K562 (cell line): ENCODE measurements at regions not wholly inside any gene's neighbourhood (a gene's known extent, or its start where the extent isn't known, plus 50 kb on each side); places are given as distances from the start of the nearest gene placed in this dataset.

Experiments
- BHLHE40 ChIP-seq: IDR thresholded peaks from 2 replicates; pipeline ENCODE4 v1.6.1; 2011; ENCODE audit warnings: low read length, improper control_type of control experiment
- CBX8 ChIP-seq: fragments of 200-600 bp; sonication (generic); IDR thresholded peaks from 2 replicates; pipeline ENCODE4 v1.6.1; 2012; ENCODE audit warnings: borderline replicate concordance, mixed run types, low read depth, mild to moderate bottlenecking, moderate library complexity, mixed read lengths, low read length, control low read depth, inconsistent platforms; ENCODE audit not compliant: poor library complexity, severe bottlenecking; ENCODE audit errors: extremely low read depth
- CC2D1A ChIP-seq: fragments of 450-650 bp; IDR thresholded peaks from 2 replicates; pipeline ENCODE4 v1.6.1; 2017; ENCODE audit warnings: mild to moderate bottlenecking
- CTCF ChIP-seq, 3 experiments: IDR thresholded peaks in 2 of 3; conservative IDR thresholded peaks in 1 of 3; 2 replicates each; pipeline ENCODE4 v1.5.1; 2011 to 2012; ENCODE audit warnings: low read length in 3 of 3, mild to moderate bottlenecking in 3 of 3, control low read depth in 2 of 3, improper control_type of control experiment in 1 of 3, inconsistent platforms in 1 of 3, low read depth in 1 of 3, mixed read lengths in 1 of 3, moderate library complexity in 1 of 3; ENCODE audit not compliant: insufficient read depth in 2 of 3
- FOSL1 ChIP-seq: fragments of 200-800 bp; sonication (Bioruptor generic); conservative IDR thresholded peaks from 2 replicates; pipeline ENCODE4 v1.6.1; 2016; ENCODE audit warnings: missing genetic modification characterization, missing compliant biosample characterization
- MAX ChIP-seq: sonication (generic); formaldehyde crosslinking; IDR thresholded peaks from 2 replicates; pipeline ENCODE4 v1.9.0; 2022; ENCODE audit warnings: mild to moderate bottlenecking, missing genetic modification reagents
- POLR2H ChIP-seq: IDR thresholded peaks from 2 replicates; pipeline ENCODE4 v1.6.1; 2016; ENCODE audit warnings: missing genetic modification characterization, low read depth, mild to moderate bottlenecking, control low read depth, missing compliant biosample characterization, moderate library complexity
- PREB ChIP-seq: sonication (generic); formaldehyde crosslinking; IDR thresholded peaks from 2 replicates; pipeline ENCODE4 v1.8.1; 2023; ENCODE audit warnings: mild to moderate bottlenecking, missing genetic modification reagents
- RAD21 ChIP-seq, 2 experiments: fragments of 250-450 bp in 1 of 2; fragments of 450-650 bp in 1 of 2; sonication (Bioruptor Pico) in 1 of 2; formaldehyde crosslinking in 1 of 2; IDR thresholded peaks in 1 of 2; conservative IDR thresholded peaks in 1 of 2; 2 replicates each; pipeline versions ENCODE4 v1.4.0 to v1.8.0; 2020 to 2022; ENCODE audit warnings: mild to moderate bottlenecking in 2 of 2, moderate library complexity in 1 of 2
- RFX5 ChIP-seq: IDR thresholded peaks from 2 replicates; pipeline ENCODE4 v1.6.1; 2011; ENCODE audit warnings: low read depth, mild to moderate bottlenecking, improper control_type of control experiment, low read length
- TAF1 ChIP-seq: IDR thresholded peaks from 2 replicates; pipeline ENCODE4 v1.6.1; 2011; ENCODE audit warnings: mild to moderate bottlenecking, low read length, moderate library complexity; ENCODE audit not compliant: insufficient read depth, control insufficient read depth, severe bottlenecking; ENCODE audit errors: extremely low read depth
- TCF7L2 ChIP-seq: fragments of 150-350 bp; IDR thresholded peaks from 2 replicates; pipeline ENCODE4 v1.6.1; 2016; ENCODE audit warnings: low read depth, mild to moderate bottlenecking, low read length, moderate library complexity
- USF1 ChIP-seq: sonication (generic); formaldehyde crosslinking; IDR thresholded peaks from 2 replicates; pipeline ENCODE4 v1.9.0; 2022; ENCODE audit warnings: mild to moderate bottlenecking, missing genetic modification reagents

- TF ChIP-seq TCF7L2 (no peak), PREB (no peak), POLR2H (tag) (no peak), RAD21 (CRISPR knock-in tag; conservative IDR thresholded peaks at IDR 0.05 in 1 of 2, IDR thresholded peaks at IDR 0.05 in 1 of 2) (no peak), RFX5 (no peak), CTCF (IDR thresholded peaks at IDR 0.05 in 2 of 3, conservative IDR thresholded peaks at IDR 0.05 in 1 of 3; ENCODE audit: insufficient read depth in 2 of 3, low read depth in 1 of 3, low read length in 3 of 3) (no peak), CC2D1A (no peak), FOSL1 (tag) (no peak), TAF1 (no peak), CBX8 (no peak), MAX (no peak), USF1 (CRISPR knock-in tag) (no peak), BHLHE40 (no peak)
These were observed 111.6 kb downstream of the MATN1 start for GRCh38 chr1:30611741-30612309.
